AG04450 (cell line): ENCODE measurements at regions not wholly inside any gene's neighbourhood (a gene's known extent, or its start where the extent isn't known, plus 50 kb on each side); places are given as distances from the start of the nearest gene placed in this dataset.
"Not testable (repeated sequence)": the region's sequence is repeated elsewhere in the genome, so short reads cannot be mapped to it uniquely, and the experiment has no call there.

Experiments used
- CTCF ChIA-PET: fragments of 300-600, 350-600 bp; formaldehyde crosslinking; extraction: SDS; loops from one replicate; lab custom pipeline; 2022; ENCODE audit warnings: antibody characterized with exemption, inconsistent platforms; lab: Charles Lee
- POLR2A ChIA-PET: fragments of 350-600 bp; formaldehyde crosslinking; extraction: SDS; loops from one replicate; lab custom pipeline; 2021; ENCODE audit warnings: antibody characterized with exemption, inconsistent platforms; lab: Yijun Ruan, JAX
- DNase-seq: peaks from one replicate; pipeline ENCODE4 v3.0.0-alpha.2; 2011; ENCODE audit warnings: low read depth, low spot score
- H3K27ac ChIP-seq: one replicate; pipeline ENCODE4 v1.5.1; 2012; ENCODE audit warnings: low read depth, low read length, control low read depth
- H3K27me3 ChIP-seq: one replicate; pipeline ENCODE4 v1.6.0; 2012; ENCODE audit warnings: low read length; ENCODE audit not compliant: control insufficient read depth, insufficient read depth
- H3K4me3 ChIP-seq: 2 replicates; pipeline ENCODE4 v1.5.1; 2011; ENCODE audit warnings: mild to moderate bottlenecking, low read depth, low read length, control low read depth
- H3K9me3 ChIP-seq: 2 replicates; pipeline ENCODE4 v1.5.1; 2012; ENCODE audit warnings: low read length; ENCODE audit not compliant: control insufficient read depth, insufficient read depth
- CTCF ChIP-seq: IDR thresholded peaks from 2 replicates; pipeline ENCODE4 v1.5.1; 2011; ENCODE audit warnings: low read depth, low read length, control low read depth, inconsistent platforms

DNA sequence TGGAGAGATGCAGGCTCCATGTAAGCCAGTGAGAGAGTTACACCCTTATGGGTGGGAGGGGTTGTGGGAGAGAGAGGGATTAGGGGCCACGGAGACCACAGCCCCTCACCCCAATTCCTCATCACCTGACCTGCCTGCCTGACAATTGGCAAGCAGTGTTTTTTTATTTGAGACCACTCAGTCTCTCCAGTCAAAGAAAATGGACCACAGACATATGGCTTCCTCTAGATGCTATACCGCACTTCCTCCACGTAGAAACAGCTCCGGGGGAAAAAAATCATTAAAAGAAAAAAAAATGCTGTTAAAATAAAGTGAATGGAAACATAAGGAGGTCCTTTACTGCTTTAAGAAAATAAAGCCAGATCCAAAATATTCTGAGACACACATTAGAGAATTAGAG lies 152.7 kb downstream of the MYLK4 start:
- Histone ChIP-seq H3K4me3 (no peak overlapping the region), H3K9me3 (no peaks in the 10 kb centered on the region; the same call in 1 of the 2 replicates), H3K27me3 (peaks cover 7% of the 10 kb centered on the region), H3K27ac (no peak overlapping the region)
- CTCF ChIA-PET: no interaction called here
- POLR2A ChIA-PET: no interaction called here
- no peak for TF ChIP-seq CTCF
- no peak for DNase-seq

- CTCF ChIA-PET, H3K27me3 ChIP-seq, DNase-seq, H3K27ac ChIP-seq, H3K4me3 ChIP-seq, H3K9me3 ChIP-seq: not testable (repeated sequence)
- POLR2A ChIA-PET: interaction anchor here (0.7 kb wide), 1 partner anchor 637 kb away, joined by 8 read pairs; no protein-coding TSS in a partner anchor
Observed at GRCh38 chr6:2597457-2597856, 153.3 kb downstream of the MYLK4 start.

GRCh38 chr6:2596222-2596621 lies 154.5 kb downstream of the MYLK4 start:
- no peak overlapping the region for H3K27ac ChIP-seq
- ChIA-PET CTCF (no interaction called here), POLR2A (no interaction called here)
- H3K4me3 ChIP-seq: no peak overlapping the region
- no peak for DNase-seq
- H3K27me3 ChIP-seq: peaks cover 8% of the 10 kb centered on the region
- H3K9me3 ChIP-seq: no peaks in the 10 kb centered on the region; the same call in 1 of the 2 replicates
- TF ChIP-seq CTCF: no peak

DNA sequence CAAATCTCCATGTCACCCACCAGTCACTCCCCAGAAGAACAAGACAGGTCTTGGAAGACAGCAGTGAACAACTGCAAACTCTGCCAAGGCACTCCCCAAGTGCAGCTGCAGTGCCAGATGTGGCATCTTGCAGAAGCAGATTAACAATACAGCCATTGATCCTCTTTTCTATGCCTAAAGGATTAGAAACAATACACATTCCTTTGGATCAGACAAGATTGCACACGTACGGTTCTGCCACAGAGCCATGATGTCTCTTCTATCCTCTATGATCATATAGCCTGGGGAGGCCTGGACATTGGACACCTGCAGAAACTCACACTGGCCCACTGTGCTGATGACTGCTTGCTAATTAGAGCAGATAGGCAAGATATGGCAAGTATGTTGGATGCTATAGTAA lies 155.9 kb downstream of the MYLK4 start:
- no peak for DNase-seq
- POLR2A ChIA-PET: no interaction called here
- CTCF ChIA-PET: no interaction called here
- TF ChIP-seq CTCF: no peak
- H3K27me3 ChIP-seq: peaks cover 11% of the 10 kb centered on the region
- no peak overlapping the region for H3K27ac ChIP-seq
- H3K4me3 ChIP-seq: no peak overlapping the region
- no peaks in the 10 kb centered on the region; the same call in 1 of the 2 replicates for H3K9me3 ChIP-seq

GRCh38 chr6:2593167-2593566 lies 157.6 kb downstream of the MYLK4 start:
- POLR2A ChIA-PET: no interaction called here
- H3K9me3 ChIP-seq: no peaks in the 10 kb centered on the region; the same call in 1 of the 2 replicates
- no peak overlapping the region for H3K27ac ChIP-seq
- DNase-seq: no peak
- peaks cover 11% of the 10 kb centered on the region for H3K27me3 ChIP-seq
- no peak for TF ChIP-seq CTCF
- H3K4me3 ChIP-seq: no peak overlapping the region
- CTCF ChIA-PET: no interaction called here
